Esophagus muscularis mucosa (tissue), 4 donors: ENCODE measurements at regions not wholly inside any gene's neighbourhood (a gene's known extent, or its start where the extent isn't known, plus 50 kb on each side); places are given as distances from the start of the nearest gene placed in this dataset.
A peak's percentile ranks its signal among the peaks of the same experiment; 100 is the strongest.
"Not testable (repeated sequence)": the region's sequence is repeated elsewhere in the genome, so short reads cannot be mapped to it uniquely, and the experiment has no call there.

Source experiments
- DNase-seq: peaks from one replicate; pipeline ENCODE4 v3.0.0-alpha.2; 2017; ENCODE audit errors: extremely low spot score
- H3K27ac ChIP-seq, 4 donors: fragments of 200-600 bp; sonication (generic); replicated peaks in 1 of 4; 1 replicate in 3 of 4; 2 replicates in 1 of 4; pipeline ENCODE4 v1.5.1; 2016 to 2019; ENCODE audit warnings: mild to moderate bottlenecking in 1 of 4
- H3K27me3 ChIP-seq, 4 donors: fragments of 200-600 bp; sonication (generic); one replicate each; pipeline versions ENCODE4 v1.5.1 to v1.6.0; 2016 to 2019
- H3K36me3 ChIP-seq, 4 donors: fragments of 200-600 bp; sonication (generic); one replicate each; pipeline ENCODE4 v1.5.1; 2016 to 2019
- H3K4me1 ChIP-seq, 4 donors: fragments of 200-600 bp; sonication (generic); one replicate each; pipeline ENCODE4 v1.5.1; 2016 to 2019
- H3K4me3 ChIP-seq, 4 donors: fragments of 200-600 bp; sonication (generic); 1 replicate in 2 of 4; 2 replicates in 2 of 4; pipeline ENCODE4 v1.5.1; 2016 to 2019; ENCODE audit warnings: mild to moderate bottlenecking in 4 of 4, moderate library complexity in 1 of 4
- H3K9me3 ChIP-seq, 4 donors: fragments of 200-600 bp; sonication (generic); 1 replicate in 3 of 4; 2 replicates in 1 of 4; pipeline ENCODE4 v1.5.1; 2016 to 2019
- CTCF ChIP-seq, 3 experiments: fragments of 200-600 bp in 2 of 3; fragments of 450-650 bp in 1 of 3; sonication (generic) in 2 of 3; IDR thresholded peaks; one replicate each; pipeline ENCODE4 v1.5.1; 2017 to 2019; ENCODE audit warnings: antibody characterized with exemption in 3 of 3, mild to moderate bottlenecking in 2 of 3, moderate library complexity in 1 of 3
- EP300 ChIP-seq: sonication (generic); formaldehyde crosslinking; IDR thresholded peaks from one replicate; pipeline ENCODE4 v1.6.1; 2017; ENCODE audit warnings: antibody characterized with exemption
- POLR2A ChIP-seq: fragments of 450-650 bp; IDR thresholded peaks from one replicate; pipeline ENCODE4 v1.6.1; 2017; ENCODE audit warnings: antibody characterized with exemption, moderate library complexity, mild to moderate bottlenecking, low read depth
- POLR2AphosphoS5 ChIP-seq, 2 donors: sonication (generic); formaldehyde crosslinking; IDR thresholded peaks; one replicate each; pipeline ENCODE4 v1.6.1; 2017; ENCODE audit warnings: antibody characterized with exemption in 2 of 2
- WGBS: methylation state at CpG from one replicate; pipeline ENCODE4 v1.1.5; 2018; 5-methylcytosine and 5-hydroxymethylcytosine counted together
- intact Hi-C: fragments of 100-400 bp; cut with DNase I; formaldehyde crosslinking; loops from one replicate; pipeline ENCODE4 v1.15.1; 2023

GRCh38 chr9:90219548-90220118 lies 423.0 kb downstream of the DIRAS2 start:
- intact Hi-C loops = loop anchor here (10.0 kb wide), 2 partner anchors 615 to 655 kb away; partner anchors contain the start of gene GADD45G
- DNase-seq = no peak
- Histone ChIP-seq H3K4me1 (no peaks in the 10 kb centered on the region), H3K27ac (no peak overlapping the region), H3K4me3 (no peak overlapping the region), H3K36me3 (no peaks in the 10 kb centered on the region), H3K27me3 (peaks cover 0 to 27% (median 9%) of the 10 kb centered on the region in 4 donors), H3K9me3 (no peaks in the 10 kb centered on the region)
- 29% methylated on average over 12 of the region's 27 CpGs for WGBS
- no peak for TF ChIP-seq EP300
- TF ChIP-seq POLR2A = no peak
- no peak for TF ChIP-seq POLR2AphosphoS5 (IDR thresholded peaks at IDR 0.05)
- peak; percentile 14 to 40 (median 22) for TF ChIP-seq CTCF (IDR thresholded peaks at IDR 0.05)

DNA sequence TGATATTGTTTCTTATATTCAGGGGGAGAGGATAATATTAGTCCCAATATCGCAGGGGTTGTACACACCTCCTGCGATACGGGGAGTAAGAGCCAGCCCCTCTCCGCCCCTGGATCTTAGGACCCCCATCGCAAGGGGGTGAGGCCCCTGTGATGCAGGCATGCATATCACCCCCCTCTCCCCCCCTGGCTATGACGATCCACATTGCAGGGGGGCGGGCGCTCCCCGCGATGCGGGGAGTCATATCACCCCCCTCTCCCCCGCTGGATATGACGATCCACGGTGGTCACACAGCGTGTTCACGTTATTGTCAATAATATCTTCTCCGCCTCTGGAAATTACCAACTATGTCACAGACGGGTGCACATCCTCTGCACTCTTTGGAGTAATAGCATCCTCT lies 420.7 kb downstream of the DIRAS2 start:
- 93% methylated on average over 8 of the region's 18 CpGs for WGBS

GRCh38 chr9:90226839-90227338 lies 415.7 kb downstream of the DIRAS2 start:
- H3K9me3 ChIP-seq, H3K27me3 ChIP-seq, H3K4me3 ChIP-seq, H3K4me1 ChIP-seq, H3K27ac ChIP-seq, DNase-seq, H3K36me3 ChIP-seq: not testable (repeated sequence)
- WGBS = 16% methylated on average over 6 of the region's 10 CpGs
- TF ChIP-seq CTCF (IDR thresholded peaks at IDR 0.05) = peak; percentile 53 to 62 (median 61)
- intact Hi-C loops = loop anchor here (10.0 kb wide), 2 partner anchors 622 to 648 kb away; partner anchors contain the start of gene GADD45G

More for the DNA sequence above, 420.7 kb downstream of the DIRAS2 start:
- not testable (repeated sequence) for H3K27ac ChIP-seq, H3K4me1 ChIP-seq, H3K4me3 ChIP-seq, DNase-seq, H3K9me3 ChIP-seq, H3K36me3 ChIP-seq
- intact Hi-C loops = loop anchor here (10.0 kb wide), 2 partner anchors 617 to 653 kb away; partner anchors contain the start of gene GADD45G
- peaks cover 0 to 27% (median 9%) of the 10 kb centered on the region in 4 donors for H3K27me3 ChIP-seq

DNA sequence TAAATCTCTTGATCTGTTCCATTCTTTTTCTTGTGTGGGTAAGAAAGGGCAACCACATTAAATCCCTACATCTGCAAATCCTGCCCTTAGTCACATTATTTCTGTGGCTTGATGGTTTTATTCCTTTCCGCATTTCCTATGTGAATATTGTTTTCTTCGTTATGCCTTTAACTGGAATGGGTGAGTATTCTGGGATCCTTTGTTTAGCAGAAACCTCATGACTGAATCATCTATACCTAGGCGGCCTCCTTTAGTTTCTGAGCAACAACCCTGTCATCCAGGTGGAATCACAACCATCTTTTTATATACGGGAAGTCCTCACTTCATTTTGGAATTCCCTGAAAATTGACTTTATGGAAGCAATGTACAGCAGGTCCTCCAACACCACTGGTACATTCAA lies 409.5 kb downstream of the DIRAS2 start:
- H3K9me3 ChIP-seq, DNase-seq, H3K27me3 ChIP-seq, H3K36me3 ChIP-seq, intact Hi-C loops, H3K27ac ChIP-seq, H3K4me1 ChIP-seq, H3K4me3 ChIP-seq: not testable (repeated sequence)
- WGBS = 92% methylated on average over 4 of the region's 4 CpGs

GRCh38 chr9:90240541-90240940 lies 402.1 kb downstream of the DIRAS2 start:
- WGBS = 84% methylated on average over 7 of the region's 7 CpGs

More at GRCh38 chr9:90240541-90240940, 402.1 kb downstream of the DIRAS2 start:
- H3K4me1 ChIP-seq = no peaks in the 10 kb centered on the region
- H3K36me3 ChIP-seq = no peaks in the 10 kb centered on the region
- intact Hi-C loops = no loop called here
- DNase-seq = no peak
- no peak overlapping the region for H3K4me3 ChIP-seq
- no peak overlapping the region for H3K27ac ChIP-seq
- TF ChIP-seq POLR2AphosphoS5 (IDR thresholded peaks at IDR 0.05) = no peak
- TF ChIP-seq CTCF (IDR thresholded peaks at IDR 0.05) = no peak
- TF ChIP-seq POLR2A = no peak
- no peak for TF ChIP-seq EP300
- no peaks in the 10 kb centered on the region for H3K9me3 ChIP-seq
- no peaks in the 10 kb centered on the region for H3K27me3 ChIP-seq
